HepG2 (cell line): ENCODE measurements at regions not wholly inside any gene's neighbourhood (a gene's known extent, or its start where the extent isn't known, plus 50 kb on each side); places are given as distances from the start of the nearest gene placed in this dataset.

Experiments
- ATAC-seq: fragments of 200-7000 bp; cut with Tn5 transposase; 3 replicates; pipeline ENCODE4 v1.9.1; 2020; ENCODE audit warnings: mild to moderate bottlenecking, moderate library complexity
- BruUV-seq: library from RNA; stranded (reverse); fragments of 400-500 nt; replicated peaks from 2 replicates; lab custom pipeline; 2021; lab: Mats Ljungman, UMichigan
- CTCF ChIA-PET: fragments of 300-600 bp; formaldehyde crosslinking; extraction: SDS; loops from one replicate; lab custom pipeline; 2021; ENCODE audit warnings: low total read pairs, inconsistent platforms, low intra/inter-chr PET ratio; lab: Yijun Ruan, JAX
- POLR2A ChIA-PET: fragments of 350-600 bp; sonication (Branson Sonifier 250); formaldehyde crosslinking; loops from one replicate; lab custom pipeline; 2020; ENCODE audit warnings: antibody characterized with exemption, inconsistent platforms; lab: Yijun Ruan, JAX
- DNase-seq: peaks from one replicate; pipeline ENCODE4 v3.0.0-alpha.2; 2015; ENCODE audit warnings: low spot score
- FAIRE-seq: peaks from 3 replicates; lab custom pipeline; 2011; peaks lifted over from hg19 to GRCh38; lab: Jason Lieb, UNC
- H2AFZ ChIP-seq: one replicate; pipeline ENCODE4 v1.6.1; 2011; ENCODE audit warnings: low read length, inconsistent platforms
- H3K27ac ChIP-seq: fragments of 300-600 bp; 3 replicates; pipeline ENCODE4 v1.8.0; 2011; ENCODE audit warnings: mixed run types, mild to moderate bottlenecking, mixed read lengths, low read length, inconsistent platforms; ENCODE audit not compliant: insufficient read depth; ENCODE audit errors: extremely low read length
- H3K27me3 ChIP-seq, 2 experiments: fragments of 200-600 bp in 1 of 2; 2 replicates in 1 of 2; 3 replicates in 1 of 2; pipeline versions ENCODE4 v1.6.0 to v1.8.0; 2011; ENCODE audit warnings: low read length in 2 of 2, mild to moderate bottlenecking in 2 of 2, moderate library complexity in 2 of 2, inconsistent platforms in 1 of 2; ENCODE audit not compliant: insufficient read depth in 2 of 2, control insufficient read depth in 1 of 2
- H3K36me3 ChIP-seq, 2 experiments: fragments of 200-600 bp in 1 of 2; replicated peaks in 1 of 2; 2 replicates in 1 of 2; 3 replicates in 1 of 2; pipeline versions ENCODE4 v1.5.1 to v1.8.0; 2011; ENCODE audit warnings: low read length in 2 of 2, inconsistent platforms in 1 of 2; ENCODE audit not compliant: insufficient read depth in 2 of 2, control insufficient read depth in 1 of 2
- H3K4me1 ChIP-seq: 2 replicates; pipeline ENCODE4 v1.5.1; 2012; ENCODE audit warnings: low read length, inconsistent platforms; ENCODE audit not compliant: insufficient read depth
- H3K4me2 ChIP-seq: 2 replicates; pipeline ENCODE4 v1.6.0; 2011; ENCODE audit warnings: low read depth, low read length, inconsistent platforms
- H3K4me3 ChIP-seq, 3 experiments: fragments of 200-600 bp in 1 of 3; sonication (generic), shearing (Covaris generic) in 1 of 3; replicated peaks in 1 of 3; 2 replicates each; pipeline ENCODE4 v1.5.1; 2011 to 2016; ENCODE audit warnings: low read length in 3 of 3, inconsistent platforms in 2 of 3, low read depth in 2 of 3, mild to moderate bottlenecking in 2 of 3, control low read depth in 1 of 3, mixed read lengths in 1 of 3; ENCODE audit not compliant: insufficient read depth in 1 of 3
- H3K79me2 ChIP-seq: one replicate; pipeline ENCODE4 v1.6.1; 2011; ENCODE audit warnings: low read length, inconsistent platforms; ENCODE audit not compliant: insufficient read depth
- H3K9ac ChIP-seq: 2 replicates; pipeline ENCODE4 v1.6.0; 2011; ENCODE audit warnings: mild to moderate bottlenecking, low read depth, low read length, inconsistent platforms; ENCODE audit not compliant: insufficient read depth
- H3K9me3 ChIP-seq: 2 replicates; pipeline ENCODE4 v1.5.1; 2012; ENCODE audit warnings: mild to moderate bottlenecking, low read length
- H4K20me1 ChIP-seq: 2 replicates; pipeline ENCODE4 v1.6.0; 2011; ENCODE audit warnings: inconsistent platforms, mild to moderate bottlenecking, low read length, moderate library complexity; ENCODE audit not compliant: insufficient read depth
- ARHGAP35 ChIP-seq: sonication (generic); formaldehyde crosslinking; IDR thresholded peaks from 2 replicates; pipeline ENCODE4 v1.9.0; 2022; ENCODE audit warnings: mild to moderate bottlenecking, inconsistent platforms, moderate library complexity, missing genetic modification reagents, borderline replicate concordance
- DR1 ChIP-seq: sonication (generic); formaldehyde crosslinking; IDR thresholded peaks from 2 replicates; pipeline ENCODE4 v1.8.0; 2021; ENCODE audit warnings: mild to moderate bottlenecking, missing genetic modification reagents, inconsistent platforms
- EP300 ChIP-seq, 3 experiments: sonication (generic) in 1 of 3; formaldehyde crosslinking in 1 of 3; IDR thresholded peaks; 2 replicates each; pipeline versions ENCODE4 v1.5.1 to v1.6.1; 2011 to 2020; ENCODE audit warnings: low read depth in 2 of 3, low read length in 2 of 3, borderline replicate concordance in 1 of 3, improper control_type of control experiment in 1 of 3, mild to moderate bottlenecking in 1 of 3, missing genetic modification reagents in 1 of 3, moderate library complexity in 1 of 3
- HNRNPH1 ChIP-seq: fragments of 200-400 bp; formaldehyde crosslinking; optimal IDR thresholded peaks from 2 replicates; pipeline ENCODE3; 2017; ENCODE audit warnings: mild to moderate bottlenecking, low read depth, low read length
- KDM3A ChIP-seq: IDR thresholded peaks from 2 replicates; pipeline ENCODE4 v1.6.1; 2018; ENCODE audit warnings: low read depth, missing compliant biosample characterization
- KMT2B ChIP-seq: IDR thresholded peaks from 2 replicates; pipeline ENCODE4 v1.6.1; 2016; ENCODE audit warnings: missing genetic modification reagents, missing compliant biosample characterization
- MAF1 ChIP-seq: sonication (generic); formaldehyde crosslinking; IDR thresholded peaks from 2 replicates; pipeline ENCODE4 v1.5.0; 2020; ENCODE audit warnings: missing genetic modification reagents, borderline replicate concordance
- NFAT5 ChIP-seq: sonication (generic); formaldehyde crosslinking; IDR thresholded peaks from 2 replicates; pipeline ENCODE4 v1.4.0; 2020; ENCODE audit warnings: missing genetic modification reagents
- SMC3 ChIP-seq: IDR thresholded peaks from 2 replicates; pipeline ENCODE4 v1.6.1; 2011; ENCODE audit warnings: low read length, improper control_type of control experiment
- TAF1 ChIP-seq: sonication (generic); formaldehyde crosslinking; IDR thresholded peaks from 2 replicates; pipeline ENCODE4 v1.4.0; 2020; ENCODE audit warnings: missing genetic modification reagents
- TBX2 ChIP-seq: sonication (generic); formaldehyde crosslinking; IDR thresholded peaks from 2 replicates; pipeline ENCODE4 v1.5.0; 2020; ENCODE audit warnings: missing genetic modification reagents, mild to moderate bottlenecking, borderline replicate concordance
- ZNF253 ChIP-seq: sonication (generic); formaldehyde crosslinking; IDR thresholded peaks from 2 replicates; pipeline ENCODE4 v1.8.0; 2022; ENCODE audit warnings: mild to moderate bottlenecking, missing genetic modification reagents, borderline replicate concordance
- ZNF530 ChIP-seq: sonication (generic); formaldehyde crosslinking; IDR thresholded peaks from 2 replicates; pipeline ENCODE4 v1.5.0; 2020; ENCODE audit warnings: low read depth, mild to moderate bottlenecking, missing genetic modification reagents
- ZNF615 ChIP-seq: sonication (generic); formaldehyde crosslinking; IDR thresholded peaks from 2 replicates; pipeline ENCODE4 v1.5.0; 2020; ENCODE audit warnings: mild to moderate bottlenecking, missing genetic modification reagents, borderline replicate concordance
- ZNF761 ChIP-seq: sonication (generic); formaldehyde crosslinking; conservative IDR thresholded peaks from 2 replicates; pipeline ENCODE4 v1.4.0; 2020; ENCODE audit warnings: mild to moderate bottlenecking, missing genetic modification reagents
- ZNF773 ChIP-seq: sonication (generic); formaldehyde crosslinking; IDR thresholded peaks from 2 replicates; pipeline ENCODE4 v1.4.0; 2020; ENCODE audit warnings: missing genetic modification reagents, borderline replicate concordance
- WGBS: methylation state at CpG from one replicate; pipeline ENCODE4 v1.1.6; 2017; ENCODE audit warnings: low lambda C conversion rate; 5-methylcytosine and 5-hydroxymethylcytosine counted together
- in situ Hi-C: cut with HindIII; loops from 2 replicates; pipeline ENCODE4 v1.10.0; 2017; ENCODE audit warnings: low pct_unique_long_range_greater_than_20kb; ENCODE audit not compliant: extremely low pct_ligation_motif_present
- intact Hi-C: fragments of 100-400 bp; cut with micrococcal nuclease; formaldehyde crosslinking; loops from one replicate; pipeline ENCODE4 v1.10.0; 2022; ENCODE audit not compliant: unreplicated experiment
- TF ChIP-seq, protein P1 (sequence below): sonication (generic); formaldehyde crosslinking; IDR thresholded peaks from 2 replicates; pipeline ENCODE4 v1.4.0; 2020; ENCODE audit warnings: missing genetic modification reagents; ENCODE audit errors: not compliant biosample characterization

- no peak for TF ChIP-seq ZNF253 (CRISPR knock-in tag)
- TF ChIP-seq ARHGAP35 = no peak
- TF ChIP-seq KMT2B (CRISPR knock-in tag) = no peak
- no peak for TF ChIP-seq TAF1 (CRISPR knock-in tag)
Observed at GRCh38 chr1:239647045-239647444, 260.7 kb downstream of the CHRM3 start (continued).

GRCh38 chr1:239647964-239648632 lies 261.7 kb downstream of the CHRM3 start:
- Histone ChIP-seq H4K20me1 (no peaks in the 10 kb centered on the region), H3K36me3 (no peaks in the 10 kb centered on the region), H3K79me2 (no peaks in the 10 kb centered on the region), H3K4me1 (no peaks in the 10 kb centered on the region), H3K27me3 (no peaks in the 10 kb centered on the region), H3K27ac (no peak overlapping the region), H3K9ac (no peak overlapping the region), H2AFZ (no peak overlapping the region), H3K4me2 (no peak overlapping the region), H3K9me3 (peaks cover 72% of the 10 kb centered on the region), H3K4me3 (no peak overlapping the region)
- intact Hi-C loops (no loop called here), in situ Hi-C loops (no loop called here)
- 1% methylated on average over 2 of the region's 2 CpGs for WGBS
- no peak for DNase-seq
- ATAC-seq = no peak
- no peak for FAIRE-seq
- TF ChIP-seq NFAT5 (CRISPR knock-in tag) (no peak), DR1 (CRISPR knock-in tag) (no peak), KDM3A (CRISPR knock-in tag) (no peak), MAF1 (CRISPR knock-in tag) (no peak), TBX2 (CRISPR knock-in tag) (no peak), EP300 (IDR thresholded peaks at IDR 0.05; ENCODE audit: low read depth in 2 of 2, low read length in 2 of 2) (no peak), EP300 (CRISPR knock-in tag; IDR thresholded peaks at IDR 0.05; ENCODE audit: borderline replicate concordance) (no peak), ZNF773 (CRISPR knock-in tag) (no peak), ZNF615 (CRISPR knock-in tag) (no peak), HNRNPH1 (no peak), SMC3 (no peak), ZNF761 (CRISPR knock-in tag) (no peak), ZNF530 (CRISPR knock-in tag) (no peak)
- TF ChIP-seq, protein P1, sequence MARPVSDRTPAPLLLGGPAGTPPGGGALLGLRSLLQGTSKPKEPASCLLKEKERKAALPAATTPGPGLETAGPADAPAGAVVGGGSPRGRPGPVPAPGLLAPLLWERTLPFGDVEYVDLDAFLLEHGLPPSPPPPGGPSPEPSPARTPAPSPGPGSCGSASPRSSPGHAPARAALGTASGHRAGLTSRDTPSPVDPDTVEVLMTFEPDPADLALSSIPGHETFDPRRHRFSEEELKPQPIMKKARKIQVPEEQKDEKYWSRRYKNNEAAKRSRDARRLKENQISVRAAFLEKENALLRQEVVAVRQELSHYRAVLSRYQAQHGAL (CRISPR knock-in tag) = no peak
- POLR2A ChIA-PET = no interaction called here
- no TSS peak for BruUV-seq
- CTCF ChIA-PET = no interaction called here
